ENCODE measurements at regions not wholly inside any gene's neighbourhood (a gene's known extent, or its start where the extent isn't known, plus 50 kb on each side); places are given as distances from the start of the nearest gene placed in this dataset.
A peak's percentile ranks its signal among the peaks of the same experiment; 100 is the strongest.

- no peak overlapping the region for H3K9ac ChIP-seq
- H3K9me2 ChIP-seq: no peaks in the 10 kb centered on the region
- no peak overlapping the region for H2AFZ ChIP-seq (ENCODE audit: low read depth)
- H3K27me3 ChIP-seq (ENCODE audit: insufficient read depth): no peaks in the 10 kb centered on the region
- H3K4me1 ChIP-seq (ENCODE audit: control insufficient read depth in 1 of 2, insufficient read depth in 2 of 2, low read depth in 1 of 2, low read length in 1 of 2): peaks cover 0 to 71% of the 10 kb centered on the region in 2 experiments; a peak in 3 of 4 replicates
- H3K4me2 ChIP-seq: no peak overlapping the region
- no peaks in the 10 kb centered on the region for H3K79me2 ChIP-seq (ENCODE audit: insufficient read depth)
- H4K20me1 ChIP-seq (ENCODE audit: insufficient read depth): no peaks in the 10 kb centered on the region
- H3K9me3 ChIP-seq: no peaks in the 10 kb centered on the region
- POLR2A ChIA-PET: interaction anchor here (1.1 to 1.2 kb wide), 2 partner anchors 94 to 146 kb away, joined by 3 read pairs; no protein-coding TSS in a partner anchor
- DNase-seq: peak; percentile 73
- CTCF ChIA-PET: interaction anchor here (1.8 to 3.6 kb wide), 4 partner anchors 9 to 235 kb away, joined by 6 to 19 read pairs (median 10); no protein-coding TSS in a partner anchor
- H3K27ac ChIP-seq (ENCODE audit: low read depth in 2 of 2, low read length in 1 of 2): peak overlapping the region in 1 of 2 experiments; percentile 99; a peak in 3 of 4 replicates
- WGBS (ENCODE audit: low lambda C conversion rate): 61% methylated on average over 6 of the region's 6 CpGs
- no peaks in the 10 kb centered on the region for H3F3A ChIP-seq (replicated peaks; ENCODE audit: insufficient read depth)
- H3K36me3 ChIP-seq (replicated peaks in 1 of 2; ENCODE audit: control insufficient read depth in 1 of 2, insufficient read depth in 2 of 2, low read length in 1 of 2): no peaks in the 10 kb centered on the region
- H3K4me3 ChIP-seq (ENCODE audit: low read depth in 2 of 2, low read length in 1 of 2): no peak overlapping the region
- TF ChIP-seq TEAD4 (IDR thresholded peaks at IDR 0.05; ENCODE audit: borderline replicate concordance, insufficient read depth) (no peak), USF2 (IDR thresholded peaks at IDR 0.05; ENCODE audit: borderline replicate concordance, low read depth, low read length) (no peak), TAF1 (IDR thresholded peaks at IDR 0.05; ENCODE audit: borderline replicate concordance, low read depth, low read length) (no peak), GATA2 (CRISPR knock-in tag; IDR thresholded peaks at IDR 0.05) (peak; percentile 79), YY1 (IDR thresholded peaks at IDR 0.05; ENCODE audit: low read depth) (no peak), GABPA (IDR thresholded peaks at IDR 0.05; ENCODE audit: low read depth) (no peak), PBX3 (IDR thresholded peaks at IDR 0.05) (no peak), FOXM1 (IDR thresholded peaks at IDR 0.05; ENCODE audit: low read depth) (no peak), ELF1 (IDR thresholded peaks at IDR 0.05) (no peak), CHD2 (IDR thresholded peaks at IDR 0.05; ENCODE audit: low read length, partially characterized antibody) (peak; percentile 45), NRF1 (IDR thresholded peaks at IDR 0.05; ENCODE audit: low read depth, low read length) (no peak), IRF3 (IDR thresholded peaks at IDR 0.05; ENCODE audit: low read depth, low read length) (no peak), MEF2A (IDR thresholded peaks at IDR 0.05; ENCODE audit: borderline replicate concordance, low read depth) (no peak), EZH2phosphoT487 (IDR thresholded peaks at IDR 0.05; ENCODE audit: borderline replicate concordance, low read depth) (no peak), MAX (IDR thresholded peaks at IDR 0.05; ENCODE audit: low read depth) (no peak), CTCF (IDR thresholded peaks at IDR 0.05) (no peak), RFX5 (IDR thresholded peaks at IDR 0.05; ENCODE audit: low read length) (peak; percentile 11; the same call in 1 of the 2 replicates), SMC3 (IDR thresholded peaks at IDR 0.05; ENCODE audit: low read depth, low read length) (no peak), RXRA (IDR thresholded peaks at IDR 0.05; ENCODE audit: borderline replicate concordance, low read depth) (no peak), MXI1 (IDR thresholded peaks at IDR 0.05; ENCODE audit: low read depth, low read length) (0 out of 2 replicates have a peak, but pooled peaks have one; percentile 32), TCF12 (IDR thresholded peaks at IDR 0.05) (no peak), NFIC (IDR thresholded peaks at IDR 0.05; ENCODE audit: borderline replicate concordance) (no peak), JUND (IDR thresholded peaks at IDR 0.05) (no peak), RCOR1 (IDR thresholded peaks at IDR 0.05; ENCODE audit: low read length) (no peak; the same call in 1 of the 2 replicates), POLR2AphosphoS5 (IDR thresholded peaks at IDR 0.05; ENCODE audit: low read depth, low read length) (no peak), SIN3A (IDR thresholded peaks at IDR 0.05; ENCODE audit: borderline replicate concordance, low read depth, low read length) (no peak), FOXJ3 (CRISPR knock-in tag; IDR thresholded peaks at IDR 0.05) (peak; percentile 39; the same call in 1 of the 2 replicates), ZBTB33 (IDR thresholded peaks at IDR 0.05; ENCODE audit: borderline replicate concordance, low read depth) (no peak), EP300 (IDR thresholded peaks at IDR 0.05; ENCODE audit: borderline replicate concordance in 1 of 2, low read depth in 1 of 2, low read length in 1 of 2) (peak in 1 of 2 experiments; percentile 93; a peak in 2 of 4 replicates)
Measured at GRCh38 chr15:100772478-100772877, 107.2 kb upstream of the ALDH1A3 start.
